ENCODE measurements at regions not wholly inside any gene's neighbourhood (a gene's known extent, or its start where the extent isn't known, plus 50 kb on each side); places are given as distances from the start of the nearest gene placed in this dataset.

DNA sequence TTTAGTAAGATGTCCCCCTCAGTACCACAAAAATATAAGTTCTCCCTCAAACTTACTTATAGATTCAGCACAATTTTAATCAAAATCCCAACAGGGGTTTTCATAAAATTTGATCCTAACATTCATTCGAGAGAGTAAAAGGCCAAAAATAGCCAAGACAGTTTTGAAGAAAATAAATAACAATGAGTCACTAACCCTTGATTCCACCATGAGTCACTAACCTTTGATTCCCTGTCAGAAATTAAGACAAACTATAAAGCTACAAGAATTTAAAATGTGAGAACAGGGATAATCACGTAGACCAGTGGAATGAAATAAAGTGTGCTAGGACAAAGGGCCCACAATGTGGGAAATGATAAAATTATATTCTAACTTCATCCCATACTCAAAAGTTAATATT is 320.3 kb downstream of the SUCLA2 start:
- Histone ChIP-seq H2AK5ac (ENCODE audit: insufficient read length, low read length) (no peak overlapping the region), H4K8ac (replicated peaks; ENCODE audit: insufficient read length, low read depth, low read length) (no peak overlapping the region), H3K18ac (ENCODE audit: insufficient read length, low read depth, low read length) (no peak overlapping the region), H2BK12ac (ENCODE audit: insufficient read length, low read depth, low read length) (no peak overlapping the region), H4K5ac (ENCODE audit: insufficient read length, low read depth, low read length) (no peak overlapping the region), H3K79me2 (ENCODE audit: insufficient read depth, low read length) (no peaks in the 10 kb centered on the region), H2AFZ (ENCODE audit: low read length) (no peak overlapping the region), H3K4ac (ENCODE audit: low read depth, low read length) (no peak overlapping the region), H2BK20ac (ENCODE audit: low read depth, low read length, poor library complexity, severe bottlenecking) (no peak overlapping the region), H3K4me1 (ENCODE audit: insufficient read depth, low read length) (no peaks in the 10 kb centered on the region), H3K9ac (ENCODE audit: extremely low read depth, insufficient read length, low read length) (no peak overlapping the region), H4K20me1 (ENCODE audit: control insufficient read depth, insufficient read depth, insufficient read length) (no peaks in the 10 kb centered on the region), H3T11ph (ENCODE audit: low read length) (no peak overlapping the region), H3K14ac (ENCODE audit: insufficient read depth, low read length) (no peak overlapping the region), H3K27ac (ENCODE audit: insufficient read length, low read depth, low read length) (no peak overlapping the region), H3K27me3 (ENCODE audit: insufficient read depth, low read length) (no peaks in the 10 kb centered on the region), H2BK5ac (ENCODE audit: insufficient read length, low read length) (no peak overlapping the region), H3K4me2 (ENCODE audit: insufficient read depth, insufficient read length, low read length) (no peak overlapping the region), H3K79me1 (ENCODE audit: insufficient read depth, low read depth, low read length, poor library complexity, severe bottlenecking) (no peaks in the 10 kb centered on the region), H3K23me2 (ENCODE audit: insufficient read length, low read depth, low read length, poor library complexity, severe bottlenecking) (no peaks in the 10 kb centered on the region), H3K23ac (ENCODE audit: insufficient read length, low read depth, low read length) (no peak overlapping the region), H2BK15ac (ENCODE audit: low read depth, low read length) (no peak overlapping the region), H3K9me3 (ENCODE audit: control insufficient read depth, low read depth, low read length) (no peaks in the 10 kb centered on the region), H2BK120ac (ENCODE audit: low read depth, low read length, poor library complexity, severe bottlenecking) (no peak overlapping the region), H3K56ac (ENCODE audit: insufficient read length, low read depth, low read length) (no peak overlapping the region), H4K91ac (ENCODE audit: insufficient read length, low read depth, low read length) (no peak overlapping the region)
- TF ChIP-seq, protein P1, sequence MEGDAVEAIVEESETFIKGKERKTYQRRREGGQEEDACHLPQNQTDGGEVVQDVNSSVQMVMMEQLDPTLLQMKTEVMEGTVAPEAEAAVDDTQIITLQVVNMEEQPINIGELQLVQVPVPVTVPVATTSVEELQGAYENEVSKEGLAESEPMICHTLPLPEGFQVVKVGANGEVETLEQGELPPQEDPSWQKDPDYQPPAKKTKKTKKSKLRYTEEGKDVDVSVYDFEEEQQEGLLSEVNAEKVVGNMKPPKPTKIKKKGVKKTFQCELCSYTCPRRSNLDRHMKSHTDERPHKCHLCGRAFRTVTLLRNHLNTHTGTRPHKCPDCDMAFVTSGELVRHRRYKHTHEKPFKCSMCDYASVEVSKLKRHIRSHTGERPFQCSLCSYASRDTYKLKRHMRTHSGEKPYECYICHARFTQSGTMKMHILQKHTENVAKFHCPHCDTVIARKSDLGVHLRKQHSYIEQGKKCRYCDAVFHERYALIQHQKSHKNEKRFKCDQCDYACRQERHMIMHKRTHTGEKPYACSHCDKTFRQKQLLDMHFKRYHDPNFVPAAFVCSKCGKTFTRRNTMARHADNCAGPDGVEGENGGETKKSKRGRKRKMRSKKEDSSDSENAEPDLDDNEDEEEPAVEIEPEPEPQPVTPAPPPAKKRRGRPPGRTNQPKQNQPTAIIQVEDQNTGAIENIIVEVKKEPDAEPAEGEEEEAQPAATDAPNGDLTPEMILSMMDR (conservative IDR thresholded peaks at IDR 0.05) = no peak
- no CpG with 5 or more reads among the region's 2 CpGs for WGBS (ENCODE audit: extremely low coverage, insufficient read length, low lambda C conversion rate)
- H3K4me3 Mint-ChIP-seq = no peak overlapping the region
- DNase-seq = no peak
- H3K27me3 Mint-ChIP-seq (ENCODE audit: low read depth) = peaks cover 7% of the 10 kb centered on the region
- no peaks in the 10 kb centered on the region for H3K36me3 Mint-ChIP-seq (ENCODE audit: insufficient read depth in 1 of 3, low read depth in 3 of 3)
- peaks cover 0 to 2% of the 10 kb centered on the region in 2 experiments; a peak in 2 of 5 replicates for H3K9me3 Mint-ChIP-seq
- H3K4me1 Mint-ChIP-seq = no peaks in the 10 kb centered on the region
- H3K27ac Mint-ChIP-seq = no peak overlapping the region

Measured in H9 (cell line).